Natural killer cell (primary cell): ENCODE measurements at regions not wholly inside any gene's neighbourhood (a gene's known extent, or its start where the extent isn't known, plus 50 kb on each side); places are given as distances from the start of the nearest gene placed in this dataset.

ENCODE experiments used
- ATAC-seq, 3 donors: fragments of 150-1000 bp in 2 of 3; fragments of 200-7000 bp in 1 of 3; cut with Tn5 transposase; 1 replicate in 1 of 3; 2 replicates in 2 of 3; pipeline ENCODE4 v1.10.0; 2021; ENCODE audit warnings: mild to moderate bottlenecking in 2 of 3, moderate library complexity in 2 of 3
- DNase-seq, 2 donors: peaks; one replicate each; pipeline versions ENCODE4 v3.0.0 to v3.0.0-alpha.2; 2013 to 2021; ENCODE audit warnings: mixed read lengths in 1 of 2
- H3K27ac ChIP-seq: one replicate; pipeline ENCODE4 v1.5.1; 2013; ENCODE audit warnings: mild to moderate bottlenecking, low read length
- H3K27me3 ChIP-seq: one replicate; pipeline ENCODE4 v1.6.1; 2013; ENCODE audit warnings: low read length; ENCODE audit not compliant: control insufficient read depth, insufficient read depth
- H3K36me3 ChIP-seq: one replicate; pipeline ENCODE4 v1.6.1; 2013; ENCODE audit warnings: low read length; ENCODE audit not compliant: control insufficient read depth, insufficient read depth
- H3K4me1 ChIP-seq: one replicate; pipeline ENCODE4 v1.6.1; 2013; ENCODE audit warnings: low read length; ENCODE audit not compliant: control insufficient read depth, insufficient read depth
- H3K4me3 ChIP-seq: one replicate; pipeline ENCODE4 v1.5.1; 2013; ENCODE audit warnings: low read length
- H3K9me3 ChIP-seq: one replicate; pipeline ENCODE4 v1.6.1; 2013; ENCODE audit warnings: low read length; ENCODE audit not compliant: control insufficient read depth, insufficient read depth
- H3K27ac Mint-ChIP-seq, 2 donors: one replicate each; pipeline ENCODE4 v1.8.0; 2022; ENCODE audit warnings: mild to moderate bottlenecking in 2 of 2, mixed read lengths in 2 of 2, moderate library complexity in 1 of 2
- H3K27me3 Mint-ChIP-seq, 2 donors: one replicate each; pipeline ENCODE4 v1.8.0; 2022; ENCODE audit warnings: low read depth in 2 of 2, mixed read lengths in 2 of 2
- H3K36me3 Mint-ChIP-seq: one replicate; pipeline ENCODE4 v1.8.0; 2022; ENCODE audit warnings: mixed read lengths
- H3K4me1 Mint-ChIP-seq, 2 donors: one replicate each; pipeline ENCODE4 v1.8.0; 2022; ENCODE audit warnings: mixed read lengths in 2 of 2
- H3K4me3 Mint-ChIP-seq: one replicate; pipeline ENCODE4 v1.8.0; 2022; ENCODE audit warnings: mild to moderate bottlenecking, moderate library complexity, mixed read lengths
- H3K9me3 Mint-ChIP-seq, 2 donors: one replicate each; pipeline ENCODE4 v1.8.0; 2022; ENCODE audit warnings: mixed read lengths in 2 of 2
- CTCF ChIP-seq: fragments of 200-600 bp; IDR thresholded peaks from one replicate; pipeline ENCODE4 v1.8.0; 2022; ENCODE audit warnings: antibody characterized with exemption
- WGBS: methylation state at CpG from one replicate; pipeline ENCODE4 v1.1.7; 2013; ENCODE audit warnings: missing lambda C conversion rate; ENCODE audit not compliant: insufficient coverage; 5-methylcytosine and 5-hydroxymethylcytosine counted together
- intact Hi-C: fragments of 100-400 bp; cut with micrococcal nuclease; formaldehyde crosslinking; loops from one replicate; pipeline ENCODE4 v1.14.2; 2022

GRCh38 chr7:36011588-36011965 is 141.5 kb upstream of the EEPD1 start:
- intact Hi-C loops = no loop called here
- no peaks in the 10 kb centered on the region for H3K4me1 ChIP-seq
- no peak for TF ChIP-seq CTCF
- no peaks in the 10 kb centered on the region for H3K9me3 ChIP-seq
- DNase-seq = no peak
- H3K36me3 ChIP-seq = no peaks in the 10 kb centered on the region
- no peak for ATAC-seq
- Mint-ChIP-seq H3K4me3 (no peak overlapping the region), H3K9me3 (no peaks in the 10 kb centered on the region), H3K27me3 (peaks cover 0 to 13% of the 10 kb centered on the region in 2 donors), H3K4me1 (no peaks in the 10 kb centered on the region), H3K27ac (no peak overlapping the region), H3K36me3 (no peaks in the 10 kb centered on the region)
- WGBS = 78% methylated on average over 8 of the region's 8 CpGs
- no peak overlapping the region for H3K4me3 ChIP-seq
- H3K27me3 ChIP-seq = no peaks in the 10 kb centered on the region
- H3K27ac ChIP-seq = no peak overlapping the region

GRCh38 chr7:36013246-36014014 is 139.6 kb upstream of the EEPD1 start:
- intact Hi-C loops = no loop called here

GRCh38 chr7:36014961-36015360 is 138.1 kb upstream of the EEPD1 start:
- DNase-seq (no peak), ATAC-seq (no peak)
- H3K27me3 Mint-ChIP-seq = peaks cover 3 to 13% of the 10 kb centered on the region in 2 donors
- H3K4me1 Mint-ChIP-seq = no peaks in the 10 kb centered on the region
- H3K27ac ChIP-seq = no peak overlapping the region
- no peaks in the 10 kb centered on the region for H3K9me3 Mint-ChIP-seq
- no peaks in the 10 kb centered on the region for H3K4me1 ChIP-seq
- intact Hi-C loops = no loop called here
- no peaks in the 10 kb centered on the region for H3K36me3 ChIP-seq
- no peak for TF ChIP-seq CTCF
- WGBS = 95% methylated on average over 9 of the region's 9 CpGs
- H3K4me3 Mint-ChIP-seq = no peak overlapping the region
- H3K36me3 Mint-ChIP-seq = no peaks in the 10 kb centered on the region
- H3K9me3 ChIP-seq = no peaks in the 10 kb centered on the region
- H3K27ac Mint-ChIP-seq = no peak overlapping the region
- no peaks in the 10 kb centered on the region for H3K27me3 ChIP-seq
- H3K4me3 ChIP-seq = no peak overlapping the region

More at GRCh38 chr7:36013246-36014014, 139.6 kb upstream of the EEPD1 start:
- ATAC-seq (no peak), DNase-seq (no peak)
- 95% methylated on average over 7 of the region's 7 CpGs for WGBS
- H3K4me3 Mint-ChIP-seq = no peak overlapping the region
- Histone ChIP-seq H3K4me1 (no peaks in the 10 kb centered on the region), H3K36me3 (no peaks in the 10 kb centered on the region), H3K9me3 (no peaks in the 10 kb centered on the region), H3K27ac (no peak overlapping the region), H3K4me3 (no peak overlapping the region), H3K27me3 (no peaks in the 10 kb centered on the region)
- H3K4me1 Mint-ChIP-seq = no peaks in the 10 kb centered on the region
- H3K36me3 Mint-ChIP-seq = no peaks in the 10 kb centered on the region
- peaks cover 3 to 13% of the 10 kb centered on the region in 2 donors for H3K27me3 Mint-ChIP-seq
- no peak for TF ChIP-seq CTCF
- H3K27ac Mint-ChIP-seq = no peak overlapping the region
- no peaks in the 10 kb centered on the region for H3K9me3 Mint-ChIP-seq

GRCh38 chr7:36015733-36016132 is 137.3 kb upstream of the EEPD1 start:
- intact Hi-C loops = no loop called here
- TF ChIP-seq CTCF = no peak
- 93% methylated on average over 2 of the region's 2 CpGs for WGBS

More at GRCh38 chr7:36015733-36016132, 137.3 kb upstream of the EEPD1 start:
- Mint-ChIP-seq H3K27ac (no peak overlapping the region), H3K27me3 (peaks cover 3 to 13% of the 10 kb centered on the region in 2 donors), H3K9me3 (no peaks in the 10 kb centered on the region), H3K36me3 (no peaks in the 10 kb centered on the region), H3K4me1 (no peaks in the 10 kb centered on the region), H3K4me3 (no peak overlapping the region)
- DNase-seq (no peak), ATAC-seq (no peak)
- no peaks in the 10 kb centered on the region for H3K9me3 ChIP-seq
- no peak overlapping the region for H3K27ac ChIP-seq
- H3K27me3 ChIP-seq = no peaks in the 10 kb centered on the region
- no peaks in the 10 kb centered on the region for H3K36me3 ChIP-seq
- H3K4me1 ChIP-seq = no peaks in the 10 kb centered on the region
- H3K4me3 ChIP-seq = no peak overlapping the region
